ENCODE measurements at regions not wholly inside any gene's neighbourhood (a gene's known extent, or its start where the extent isn't known, plus 50 kb on each side); places are given as distances from the start of the nearest gene placed in this dataset.

DNA sequence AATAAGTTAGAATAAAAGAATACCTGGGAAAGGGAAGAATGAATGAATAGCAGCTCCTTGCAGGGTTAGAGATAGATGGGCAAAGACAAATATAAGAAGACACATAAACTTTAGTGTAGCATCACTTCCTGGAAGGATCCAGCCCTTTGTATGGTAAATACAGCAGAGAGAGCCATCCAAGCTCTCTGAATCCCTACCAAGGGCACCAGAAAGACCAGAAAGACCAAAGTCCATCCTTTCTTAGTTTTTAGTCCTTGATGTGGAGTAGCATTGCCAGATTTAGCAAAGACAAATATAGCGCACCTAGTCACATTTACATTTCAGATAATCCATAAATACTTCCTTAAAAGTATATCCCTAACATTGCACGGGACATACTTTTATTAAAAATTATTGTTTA lies 56.1 kb upstream of the C9orf72 start:
- intact Hi-C loops (cut with micrococcal nuclease; ENCODE audit: unreplicated experiment), result no loop called here
- in situ Hi-C loops (cut with HindIII; ENCODE audit: low pct_unique_long_range_greater_than_20kb, low sequenced_read_pairs), result no loop called here
- TF ChIP-seq, protein P1, sequence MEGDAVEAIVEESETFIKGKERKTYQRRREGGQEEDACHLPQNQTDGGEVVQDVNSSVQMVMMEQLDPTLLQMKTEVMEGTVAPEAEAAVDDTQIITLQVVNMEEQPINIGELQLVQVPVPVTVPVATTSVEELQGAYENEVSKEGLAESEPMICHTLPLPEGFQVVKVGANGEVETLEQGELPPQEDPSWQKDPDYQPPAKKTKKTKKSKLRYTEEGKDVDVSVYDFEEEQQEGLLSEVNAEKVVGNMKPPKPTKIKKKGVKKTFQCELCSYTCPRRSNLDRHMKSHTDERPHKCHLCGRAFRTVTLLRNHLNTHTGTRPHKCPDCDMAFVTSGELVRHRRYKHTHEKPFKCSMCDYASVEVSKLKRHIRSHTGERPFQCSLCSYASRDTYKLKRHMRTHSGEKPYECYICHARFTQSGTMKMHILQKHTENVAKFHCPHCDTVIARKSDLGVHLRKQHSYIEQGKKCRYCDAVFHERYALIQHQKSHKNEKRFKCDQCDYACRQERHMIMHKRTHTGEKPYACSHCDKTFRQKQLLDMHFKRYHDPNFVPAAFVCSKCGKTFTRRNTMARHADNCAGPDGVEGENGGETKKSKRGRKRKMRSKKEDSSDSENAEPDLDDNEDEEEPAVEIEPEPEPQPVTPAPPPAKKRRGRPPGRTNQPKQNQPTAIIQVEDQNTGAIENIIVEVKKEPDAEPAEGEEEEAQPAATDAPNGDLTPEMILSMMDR (IDR thresholded peaks at IDR 0.05), result no peak
- TF ChIP-seq POLR2AphosphoS5 (IDR thresholded peaks at IDR 0.05; ENCODE audit: low read depth, low read length) (no peak), TCF7L2 (IDR thresholded peaks at IDR 0.05; ENCODE audit: low read depth, low read length) (no peak), SIN3A (IDR thresholded peaks at IDR 0.05; ENCODE audit: borderline replicate concordance, insufficient read depth, low read depth, low read length) (no peak)
- TF ChIP-seq, protein P2, sequence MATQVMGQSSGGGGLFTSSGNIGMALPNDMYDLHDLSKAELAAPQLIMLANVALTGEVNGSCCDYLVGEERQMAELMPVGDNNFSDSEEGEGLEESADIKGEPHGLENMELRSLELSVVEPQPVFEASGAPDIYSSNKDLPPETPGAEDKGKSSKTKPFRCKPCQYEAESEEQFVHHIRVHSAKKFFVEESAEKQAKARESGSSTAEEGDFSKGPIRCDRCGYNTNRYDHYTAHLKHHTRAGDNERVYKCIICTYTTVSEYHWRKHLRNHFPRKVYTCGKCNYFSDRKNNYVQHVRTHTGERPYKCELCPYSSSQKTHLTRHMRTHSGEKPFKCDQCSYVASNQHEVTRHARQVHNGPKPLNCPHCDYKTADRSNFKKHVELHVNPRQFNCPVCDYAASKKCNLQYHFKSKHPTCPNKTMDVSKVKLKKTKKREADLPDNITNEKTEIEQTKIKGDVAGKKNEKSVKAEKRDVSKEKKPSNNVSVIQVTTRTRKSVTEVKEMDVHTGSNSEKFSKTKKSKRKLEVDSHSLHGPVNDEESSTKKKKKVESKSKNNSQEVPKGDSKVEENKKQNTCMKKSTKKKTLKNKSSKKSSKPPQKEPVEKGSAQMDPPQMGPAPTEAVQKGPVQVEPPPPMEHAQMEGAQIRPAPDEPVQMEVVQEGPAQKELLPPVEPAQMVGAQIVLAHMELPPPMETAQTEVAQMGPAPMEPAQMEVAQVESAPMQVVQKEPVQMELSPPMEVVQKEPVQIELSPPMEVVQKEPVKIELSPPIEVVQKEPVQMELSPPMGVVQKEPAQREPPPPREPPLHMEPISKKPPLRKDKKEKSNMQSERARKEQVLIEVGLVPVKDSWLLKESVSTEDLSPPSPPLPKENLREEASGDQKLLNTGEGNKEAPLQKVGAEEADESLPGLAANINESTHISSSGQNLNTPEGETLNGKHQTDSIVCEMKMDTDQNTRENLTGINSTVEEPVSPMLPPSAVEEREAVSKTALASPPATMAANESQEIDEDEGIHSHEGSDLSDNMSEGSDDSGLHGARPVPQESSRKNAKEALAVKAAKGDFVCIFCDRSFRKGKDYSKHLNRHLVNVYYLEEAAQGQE (IDR thresholded peaks at IDR 0.05; ENCODE audit: insufficient read depth in 1 of 2, low read depth in 2 of 2, low read length in 1 of 2), result no peak
- no peak for DNase-seq (ENCODE audit: low read depth, low spot score)
- no peak overlapping the region for H3K27ac ChIP-seq (ENCODE audit: low read length)
- no peaks in the 10 kb centered on the region for H3K36me3 ChIP-seq (ENCODE audit: control insufficient read depth, insufficient read depth, low read length)
- no peaks in the 10 kb centered on the region for H3K9me3 ChIP-seq (ENCODE audit: control insufficient read depth, insufficient read depth, low read depth, low read length)
- H3K4me3 ChIP-seq (ENCODE audit: low read depth in 2 of 2, low read length in 2 of 2), result no peak overlapping the region
- CTCF ChIA-PET, result no interaction called here
- no peaks in the 10 kb centered on the region for H3K27me3 ChIP-seq (ENCODE audit: control insufficient read depth, insufficient read depth, low read length)
- POLR2A ChIA-PET, result no interaction called here
- ATAC-seq, result no peak
- H3K4me1 ChIP-seq (ENCODE audit: control insufficient read depth, insufficient read depth, low read length), result no peaks in the 10 kb centered on the region
- BruUV-seq (replicated peaks), result no TSS peak

DNA sequence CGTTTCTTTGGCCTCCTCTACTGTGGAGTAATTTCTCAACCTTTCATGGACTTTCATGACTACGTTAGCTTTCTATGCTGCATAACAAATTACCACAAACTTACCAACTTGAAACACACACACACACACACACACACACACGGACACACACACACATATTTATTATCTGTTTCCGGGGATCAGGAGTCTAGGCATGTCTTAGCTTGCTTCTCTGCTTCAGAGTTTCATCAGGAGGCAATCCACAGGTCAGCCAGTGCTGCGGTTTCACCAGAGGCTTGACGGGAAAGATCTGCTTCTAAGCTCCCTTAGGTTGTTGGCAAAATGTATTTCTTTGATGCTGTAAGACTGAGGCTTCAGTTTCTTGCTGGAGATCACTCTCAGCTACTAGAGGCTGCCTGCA lies 59.0 kb upstream of the C9orf72 start:
- no peak for ATAC-seq
- Histone ChIP-seq H3K36me3 (ENCODE audit: control insufficient read depth, insufficient read depth, low read length) (no peaks in the 10 kb centered on the region), H3K4me1 (ENCODE audit: control insufficient read depth, insufficient read depth, low read length) (no peaks in the 10 kb centered on the region), H3K9me3 (ENCODE audit: control insufficient read depth, insufficient read depth, low read depth, low read length) (no peaks in the 10 kb centered on the region), H3K4me3 (ENCODE audit: low read depth in 2 of 2, low read length in 2 of 2) (no peak overlapping the region), H3K27ac (ENCODE audit: low read length) (no peak overlapping the region), H3K27me3 (ENCODE audit: control insufficient read depth, insufficient read depth, low read length) (no peaks in the 10 kb centered on the region)
- no peak for TF ChIP-seq POLR2AphosphoS5 (IDR thresholded peaks at IDR 0.05; ENCODE audit: low read depth, low read length)
- TF ChIP-seq SIN3A (IDR thresholded peaks at IDR 0.05; ENCODE audit: borderline replicate concordance, insufficient read depth, low read depth, low read length), result no peak
- no peak for TF ChIP-seq TCF7L2 (IDR thresholded peaks at IDR 0.05; ENCODE audit: low read depth, low read length)
- TF ChIP-seq, protein P2 (IDR thresholded peaks at IDR 0.05; ENCODE audit: insufficient read depth in 1 of 2, low read depth in 2 of 2, low read length in 1 of 2), result no peak
- TF ChIP-seq, protein P1 (IDR thresholded peaks at IDR 0.05), result no peak
- in situ Hi-C loops (cut with HindIII; ENCODE audit: low pct_unique_long_range_greater_than_20kb, low sequenced_read_pairs) (no loop called here), intact Hi-C loops (cut with micrococcal nuclease; ENCODE audit: unreplicated experiment) (no loop called here)
- POLR2A ChIA-PET, result no interaction called here
- CTCF ChIA-PET, result no interaction called here
- no TSS peak for BruUV-seq (replicated peaks)
- DNase-seq (ENCODE audit: low read depth, low spot score), result no peak
